ENCODE measurements at regions not wholly inside any gene's neighbourhood (a gene's known extent, or its start where the extent isn't known, plus 50 kb on each side); places are given as distances from the start of the nearest gene placed in this dataset.

DNA sequence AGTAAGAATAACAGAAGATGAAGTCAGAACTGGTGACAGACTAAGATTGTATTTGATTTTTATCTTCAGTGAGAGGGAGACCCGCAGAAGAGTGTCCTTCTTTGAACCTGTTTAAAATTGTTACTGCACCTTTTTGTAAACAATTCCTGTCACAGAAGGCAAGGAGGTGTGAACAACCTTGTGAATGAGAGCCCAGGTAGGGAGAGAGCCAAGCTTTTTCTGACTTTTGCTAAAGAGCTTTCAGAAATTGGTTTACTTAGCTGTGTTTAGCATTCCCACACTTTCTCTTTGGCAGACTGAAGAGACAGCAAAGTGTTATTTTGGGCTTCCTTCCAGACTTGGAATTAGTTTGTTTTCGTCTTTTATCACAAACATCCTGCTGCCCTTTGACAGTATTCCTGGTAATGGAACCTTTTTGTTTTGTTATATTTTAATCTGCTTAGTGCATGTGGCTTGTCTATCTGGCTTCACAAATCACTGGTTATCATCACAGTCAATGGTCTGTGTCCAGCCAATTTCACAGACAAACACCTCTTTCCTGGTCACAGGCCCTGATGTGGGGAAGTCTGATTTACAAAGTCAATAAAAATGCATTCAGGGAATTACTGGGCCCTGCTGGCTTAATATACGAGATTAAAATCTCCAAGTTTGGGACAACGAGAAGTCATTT, 85.7 kb upstream of the HS3ST2 start:
- DNase-seq (ENCODE audit: low read depth), result no peak
- H3K4me3 ChIP-seq (ENCODE audit: low read depth, low read length), result no peak overlapping the region
- TF ChIP-seq CTCF (IDR thresholded peaks at IDR 0.05; ENCODE audit: insufficient read depth, low read length), result no peak

- H3K4me3 ChIP-seq (ENCODE audit: low read depth, low read length), result no peak overlapping the region
- DNase-seq (ENCODE audit: low read depth), result no peak
- no peak for TF ChIP-seq CTCF (IDR thresholded peaks at IDR 0.05; ENCODE audit: insufficient read depth, low read length)
Measured at GRCh38 chr16:22732400-22732799, 81.6 kb upstream of the HS3ST2 start.

- no peak for DNase-seq (ENCODE audit: low read depth)
- H3K4me3 ChIP-seq (ENCODE audit: low read depth, low read length), result no peak overlapping the region
- no peak for TF ChIP-seq CTCF (IDR thresholded peaks at IDR 0.05; ENCODE audit: insufficient read depth, low read length)
Measured at GRCh38 chr16:22732959-22733358, 81.0 kb upstream of the HS3ST2 start.

DNA sequence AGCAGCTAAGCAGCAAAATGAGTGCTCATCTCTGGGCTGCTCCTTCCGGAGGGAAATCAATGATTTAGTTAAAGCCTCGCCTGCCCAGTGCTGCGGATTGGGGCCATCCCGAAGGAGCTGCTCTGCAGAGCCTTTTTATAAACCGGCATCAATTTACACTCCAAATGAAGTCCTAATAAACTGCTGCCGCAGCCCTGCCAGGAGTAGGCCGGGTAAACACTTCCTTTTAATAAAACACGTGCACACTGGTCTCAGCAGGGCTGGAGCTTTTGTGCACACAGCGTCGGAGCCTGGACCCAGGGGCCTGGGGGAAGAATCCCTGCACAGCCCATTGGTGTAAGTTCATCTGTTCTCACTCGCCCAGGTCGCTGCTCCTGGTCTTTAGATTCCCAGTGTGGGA, 79.6 kb upstream of the HS3ST2 start:
- H3K4me3 ChIP-seq (ENCODE audit: low read depth, low read length), result no peak overlapping the region
- TF ChIP-seq CTCF (IDR thresholded peaks at IDR 0.05; ENCODE audit: insufficient read depth, low read length), result no peak
- no peak for DNase-seq (ENCODE audit: low read depth)

DNA sequence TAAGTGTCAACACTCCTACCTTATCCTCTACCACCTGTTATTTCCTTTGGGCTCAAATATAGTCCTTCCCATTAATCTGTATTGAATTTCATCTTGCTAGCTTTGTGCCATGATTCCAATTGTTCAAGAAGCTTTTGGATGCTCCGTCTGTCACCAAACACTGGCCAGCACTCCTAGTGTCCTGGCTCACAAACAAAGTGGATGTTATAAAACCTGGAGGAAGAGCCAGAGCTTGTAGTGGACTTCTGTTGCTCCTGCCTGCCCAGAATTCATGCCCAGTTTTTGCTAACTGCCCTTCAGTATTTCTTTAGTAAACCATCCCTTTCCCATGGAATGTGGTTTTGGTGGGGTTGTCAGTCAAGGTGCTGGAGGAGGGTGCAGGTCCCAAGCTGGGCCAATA, 77.2 kb upstream of the HS3ST2 start:
- no peak for TF ChIP-seq CTCF (IDR thresholded peaks at IDR 0.05; ENCODE audit: insufficient read depth, low read length)
- no peak overlapping the region for H3K4me3 ChIP-seq (ENCODE audit: low read depth, low read length)
- DNase-seq (ENCODE audit: low read depth), result no peak

DNA sequence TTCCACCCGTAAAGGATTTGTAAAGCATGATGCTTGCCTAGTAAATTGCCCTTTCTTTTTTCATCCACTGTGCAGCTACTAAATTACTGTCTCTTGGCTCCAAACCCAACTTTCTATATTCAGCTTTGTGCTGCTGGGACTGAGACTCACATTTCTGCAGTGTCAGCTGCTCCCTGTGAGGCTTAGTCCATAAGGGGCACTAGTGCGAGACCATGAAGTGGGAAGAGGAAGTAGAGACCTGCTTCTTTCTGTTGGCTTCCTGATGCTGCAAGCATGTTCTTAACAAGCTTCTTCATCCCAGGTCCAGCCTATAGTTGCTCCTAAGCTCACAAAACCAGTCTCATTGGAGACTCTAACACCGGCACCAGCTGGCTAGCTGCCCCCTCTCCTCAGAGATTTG, 74.9 kb upstream of the HS3ST2 start:
- no peak for TF ChIP-seq CTCF (IDR thresholded peaks at IDR 0.05; ENCODE audit: insufficient read depth, low read length)
- DNase-seq (ENCODE audit: low read depth), result no peak
- H3K4me3 ChIP-seq (ENCODE audit: low read depth, low read length), result no peak overlapping the region

DNA sequence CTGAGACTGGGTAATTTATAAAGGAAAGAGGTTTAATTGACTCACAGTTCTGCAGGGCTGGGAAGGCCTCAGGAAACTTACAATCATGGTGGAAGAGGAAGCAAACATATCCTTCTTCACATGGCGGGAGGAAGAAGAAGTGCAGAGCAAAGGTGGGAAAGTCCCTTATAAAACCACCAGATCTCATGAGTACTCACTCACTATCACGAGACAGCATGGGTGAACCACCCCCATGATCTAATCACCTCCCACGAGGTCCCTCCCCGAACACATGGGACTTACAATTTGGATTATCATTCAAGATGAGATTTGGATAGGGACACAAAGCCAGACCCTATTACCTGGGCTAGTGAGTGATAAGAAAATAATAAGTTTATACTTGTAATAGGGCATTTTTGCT, 70.6 kb upstream of the HS3ST2 start:
- H3K4me3 ChIP-seq (ENCODE audit: low read depth, low read length), result no peak overlapping the region
- no peak for TF ChIP-seq CTCF (IDR thresholded peaks at IDR 0.05; ENCODE audit: insufficient read depth, low read length)
- DNase-seq (ENCODE audit: low read depth), result no peak

Data from fibroblast of the aortic adventitia (primary cell).